Fibroblast of skin of right biceps (primary cell): ENCODE measurements at regions not wholly inside any gene's neighbourhood (a gene's known extent, or its start where the extent isn't known, plus 50 kb on each side); places are given as distances from the start of the nearest gene placed in this dataset.
"Not testable (repeated sequence)": the region's sequence is repeated elsewhere in the genome, so short reads cannot be mapped to it uniquely, and the experiment has no call there.

Source experiments
- DNase-seq: peaks from one replicate; pipeline ENCODE4 v3.0.0-alpha.2; 2013

GRCh38 chr5:97234380-97234779, 51.3 kb upstream of the RIOK2 start:
- DNase-seq = not testable (repeated sequence)

GRCh38 chr5:97242341-97242740, 59.3 kb upstream of the RIOK2 start:
- DNase-seq = no peak

DNA sequence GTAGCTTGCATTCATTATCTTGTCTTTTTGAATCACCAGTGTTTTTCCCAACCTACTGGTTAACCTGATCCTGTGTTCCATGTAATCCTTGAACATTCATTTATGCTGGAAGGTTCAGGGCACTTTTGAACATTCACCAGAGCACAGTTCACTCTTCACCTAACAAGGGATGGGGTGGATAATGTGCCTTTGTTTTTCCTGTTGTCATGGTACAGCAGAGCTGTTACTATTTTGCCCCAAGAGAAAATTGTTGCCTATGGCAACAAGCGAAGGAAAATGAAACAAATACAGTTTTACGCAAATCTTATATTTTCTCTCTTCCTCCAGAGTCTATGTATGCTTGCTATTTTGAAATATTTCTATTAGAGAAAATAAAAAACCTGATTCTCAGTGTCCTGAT, 60.3 kb upstream of the RIOK2 start:
- DNase-seq = peak; percentile 3

DNA sequence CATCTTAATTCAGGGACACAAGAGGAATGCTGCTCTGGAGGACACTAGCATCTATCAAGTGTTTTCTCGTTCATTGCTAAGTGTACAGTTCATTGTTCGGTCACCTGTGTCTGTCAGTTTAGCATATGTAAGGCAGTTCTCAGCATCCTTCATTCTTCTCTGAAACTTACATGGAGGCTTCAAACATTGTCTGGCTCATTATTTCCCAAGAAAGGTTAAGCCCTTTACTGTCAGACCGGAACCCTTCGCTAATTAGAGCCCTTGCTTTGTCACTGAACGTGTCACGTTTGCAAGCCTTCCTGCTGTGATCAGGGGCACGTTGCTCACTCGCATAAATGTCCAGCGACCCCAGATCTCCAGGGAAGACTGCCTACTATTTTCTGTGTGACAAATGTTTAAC, 62.3 kb upstream of the RIOK2 start:
- DNase-seq = no peak

GRCh38 chr5:97250113-97250512, 67.1 kb upstream of the RIOK2 start:
- no peak for DNase-seq

GRCh38 chr5:97266076-97266475, 83.0 kb upstream of the RIOK2 start:
- DNase-seq = no peak

DNA sequence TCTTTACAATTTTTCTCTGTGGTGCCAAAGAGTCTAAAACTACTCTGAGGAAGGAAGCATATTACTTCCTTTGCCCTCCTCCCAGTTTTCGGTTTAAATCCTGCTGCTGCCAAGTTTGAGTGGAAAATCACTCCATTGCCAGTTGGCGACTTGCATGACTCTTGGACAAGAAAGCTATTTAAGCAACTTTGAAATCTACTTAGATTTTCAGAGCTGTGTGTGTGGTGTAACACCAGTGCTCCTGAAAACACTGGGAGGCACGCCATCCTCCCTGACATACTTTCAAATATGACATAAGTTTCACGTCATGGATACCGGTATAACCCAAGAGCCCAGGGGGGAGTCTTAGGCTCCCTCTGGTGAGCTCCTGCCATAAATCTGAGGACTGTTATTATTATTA, 83.5 kb upstream of the RIOK2 start:
- peak; percentile 3 for DNase-seq

GRCh38 chr5:97267767-97268166, 84.7 kb upstream of the RIOK2 start:
- no peak for DNase-seq

GRCh38 chr5:97276474-97277120, 93.5 kb upstream of the RIOK2 start:
- no peak for DNase-seq

DNA sequence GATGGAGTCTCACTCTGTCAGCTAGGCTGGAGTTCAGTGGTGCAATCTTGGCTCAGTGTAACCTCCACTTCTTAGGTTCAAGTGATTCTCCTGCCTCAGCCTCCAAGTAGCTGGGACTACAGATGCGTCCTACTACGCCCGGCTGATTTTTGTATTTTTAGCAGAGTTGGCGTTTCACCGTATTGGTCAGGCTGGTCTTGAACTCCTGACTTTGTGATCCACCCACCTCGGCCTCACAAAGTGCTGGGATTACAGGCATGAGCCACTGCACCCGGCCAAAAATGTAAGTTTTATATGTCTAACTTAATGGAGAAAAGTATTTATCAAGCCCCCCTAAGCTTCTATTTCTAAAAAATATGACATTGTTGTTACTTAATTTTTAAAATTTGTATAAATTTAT, 98.2 kb upstream of the RIOK2 start:
- no peak for DNase-seq

GRCh38 chr5:97297063-97297703, 114.1 kb upstream of the RIOK2 start:
- peak; percentile 59 for DNase-seq

DNA sequence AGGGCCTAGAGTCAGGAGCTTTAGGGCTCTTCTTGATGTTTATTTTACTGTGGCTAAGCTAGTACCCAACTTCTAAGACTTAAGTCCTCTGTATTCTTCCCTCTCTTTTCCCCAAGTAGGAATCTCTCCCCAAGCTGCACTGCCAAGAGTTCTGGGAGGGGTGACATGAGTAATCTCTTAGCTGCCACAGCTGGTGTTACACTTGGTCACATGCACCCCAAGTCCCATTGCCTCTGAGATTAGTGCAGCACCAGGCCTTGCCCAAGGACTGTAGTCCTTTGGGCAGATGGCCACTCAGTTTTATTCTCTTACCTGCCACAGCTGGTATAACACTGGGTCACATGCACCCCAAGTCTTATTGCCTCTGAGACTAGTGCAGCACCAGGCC, 114.7 kb upstream of the RIOK2 start:
- no peak for DNase-seq

- DNase-seq = not testable (repeated sequence)
Observed at GRCh38 chr5:97301181-97301580, 118.1 kb upstream of the RIOK2 start.

DNA sequence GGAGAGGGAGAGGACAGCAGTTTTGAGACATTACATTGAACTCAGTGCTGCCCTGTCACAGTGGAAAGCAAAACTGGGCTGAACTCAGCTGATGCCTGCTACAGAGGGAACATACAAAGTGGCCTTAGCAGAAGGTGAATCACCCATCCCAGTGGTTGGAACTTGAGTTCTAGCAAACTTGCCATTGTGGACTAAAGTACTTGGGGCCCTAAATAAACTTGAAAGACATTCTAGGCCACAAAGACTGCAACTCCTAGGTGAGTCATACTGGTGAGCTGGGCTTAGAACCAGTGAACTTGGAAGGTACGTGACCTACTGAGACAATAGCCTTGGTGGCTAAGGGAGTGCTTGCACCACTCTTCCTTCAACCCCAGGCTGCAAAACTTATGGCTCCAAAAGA, 155.7 kb upstream of the RIOK2 start:
- DNase-seq = no peak

GRCh38 chr5:97355775-97356174, 172.7 kb upstream of the RIOK2 start:
- no peak for DNase-seq

DNA sequence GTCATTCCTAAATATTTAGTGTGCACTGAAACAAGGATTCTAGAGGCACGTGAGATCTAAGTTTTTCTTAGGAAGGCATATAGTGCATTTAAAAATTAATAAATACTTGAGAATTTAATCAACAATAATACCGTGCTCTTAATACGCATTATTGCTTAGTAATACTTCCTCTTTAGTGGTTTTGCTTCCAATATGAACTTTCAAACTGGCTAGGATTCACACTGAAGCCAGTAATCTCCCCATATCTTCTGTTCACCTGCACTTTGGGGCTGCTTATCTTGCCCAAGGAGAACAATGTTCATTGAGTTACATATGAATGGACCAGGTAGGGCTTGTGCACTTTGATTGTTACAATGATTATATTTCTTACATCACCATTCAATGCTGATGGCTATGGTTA, 180.5 kb upstream of the RIOK2 start:
- DNase-seq = no peak

GRCh38 chr5:97364731-97365130, 181.7 kb upstream of the RIOK2 start:
- no peak for DNase-seq

DNA sequence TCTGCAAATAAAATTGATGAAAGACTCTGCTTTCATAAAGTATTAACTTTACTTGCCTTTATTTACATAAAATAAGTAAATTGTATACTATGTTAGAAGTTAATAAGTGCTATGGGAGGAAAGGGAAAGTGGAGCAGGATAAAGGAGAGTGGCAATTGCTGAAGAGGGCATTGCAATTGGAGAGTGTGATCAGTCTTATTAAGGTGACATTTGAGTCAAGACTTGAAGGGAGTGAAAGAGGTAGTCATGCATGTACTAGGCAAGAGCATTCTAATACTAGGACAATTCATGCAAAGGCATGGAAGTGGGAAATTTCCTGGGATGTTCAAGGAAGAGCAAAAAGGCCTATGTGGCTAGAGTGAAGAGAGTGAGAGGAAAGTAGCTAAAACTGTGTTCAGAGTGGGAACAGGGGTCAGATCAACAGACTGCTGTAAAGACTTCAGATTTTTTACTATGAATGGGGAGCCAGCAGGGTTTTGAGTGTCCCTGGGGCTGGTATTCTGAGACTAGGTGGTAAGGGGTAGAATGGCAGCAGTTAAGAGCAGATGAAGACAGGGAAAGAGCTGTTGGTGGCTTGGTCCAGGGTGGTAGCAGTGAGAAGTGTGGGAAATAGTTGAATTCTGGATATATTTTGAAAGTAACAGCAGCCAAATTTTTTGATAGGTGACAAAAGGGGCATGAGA, 182.3 kb upstream of the RIOK2 start:
- DNase-seq = no peak

DNA sequence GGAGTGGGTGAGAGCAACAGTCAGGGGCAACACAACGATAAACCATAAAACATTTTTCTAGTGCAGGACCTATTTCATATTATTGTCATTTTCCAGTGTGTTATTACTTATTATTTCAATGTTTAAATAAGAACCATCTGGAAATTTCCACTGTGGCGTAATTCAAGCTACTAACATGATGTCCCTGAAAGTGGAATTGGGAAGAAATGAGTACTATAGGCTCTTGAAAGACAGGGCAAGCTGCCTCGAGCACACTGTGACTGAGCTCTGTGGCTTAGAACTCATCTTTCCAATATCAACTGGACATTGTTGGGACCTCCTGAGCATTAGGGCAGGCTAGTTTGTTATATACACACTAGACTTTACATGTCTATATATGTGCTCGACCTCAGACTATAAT, 182.9 kb upstream of the RIOK2 start:
- no peak for DNase-seq

DNA sequence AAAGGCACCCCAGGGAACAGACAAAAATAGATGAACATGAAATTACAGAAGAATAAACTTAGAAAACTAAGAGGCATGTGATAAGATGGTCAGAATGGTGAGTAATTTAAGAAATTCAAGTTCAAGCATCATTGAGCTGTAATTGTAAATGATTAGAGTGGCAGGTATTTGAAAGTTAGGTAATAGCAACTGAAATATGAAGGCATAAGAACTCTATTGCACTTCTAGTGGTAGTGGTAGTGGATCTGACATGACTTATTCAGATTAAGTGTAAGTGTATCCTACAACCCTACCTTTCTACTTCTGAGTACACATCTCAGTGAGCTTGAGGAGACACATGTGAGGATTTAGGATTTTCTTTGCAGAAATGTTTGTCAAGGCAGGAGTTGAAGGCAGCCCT, 192.9 kb upstream of the RIOK2 start:
- no peak for DNase-seq

GRCh38 chr5:97377582-97377981, 194.5 kb upstream of the RIOK2 start:
- no peak for DNase-seq

DNA sequence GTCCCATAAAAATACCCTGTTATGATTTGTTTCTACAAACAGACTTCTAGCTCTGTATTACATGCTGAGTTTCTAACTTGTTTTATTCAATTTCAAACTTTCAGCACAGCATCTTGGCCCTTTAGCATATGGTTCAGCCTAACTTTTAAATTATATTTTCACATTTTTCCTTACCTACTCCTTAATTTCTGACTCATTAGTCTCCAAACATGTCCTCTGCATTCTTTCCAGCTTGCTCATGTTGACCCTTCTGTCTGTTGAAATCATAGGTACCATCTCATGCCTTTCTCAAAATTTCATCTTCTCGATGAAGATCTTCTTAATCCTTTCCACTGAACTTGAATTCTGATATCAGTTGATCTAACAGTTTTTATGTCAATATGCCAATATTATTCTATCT, 200.9 kb upstream of the RIOK2 start:
- DNase-seq = peak; percentile 42

DNA sequence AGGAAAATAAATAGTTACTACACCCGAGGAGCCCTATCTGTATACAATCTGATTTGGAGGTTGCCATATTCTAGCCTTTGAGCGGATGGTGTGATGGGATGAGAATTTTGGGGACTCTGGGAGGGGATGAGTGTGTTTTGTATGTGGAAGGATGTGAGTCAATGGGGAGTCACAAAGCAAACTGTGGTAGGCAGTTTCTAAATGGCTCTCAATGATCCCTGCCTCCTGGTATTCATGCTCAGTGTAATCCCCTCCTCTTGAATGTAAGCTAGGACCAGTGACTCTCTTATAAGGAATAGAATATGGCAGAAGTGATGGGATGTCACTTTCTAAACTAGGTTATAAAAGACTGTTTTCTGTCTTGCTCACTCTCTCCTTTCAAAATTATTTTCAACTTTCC, 205.7 kb upstream of the RIOK2 start:
- DNase-seq = peak; percentile 30

DNA sequence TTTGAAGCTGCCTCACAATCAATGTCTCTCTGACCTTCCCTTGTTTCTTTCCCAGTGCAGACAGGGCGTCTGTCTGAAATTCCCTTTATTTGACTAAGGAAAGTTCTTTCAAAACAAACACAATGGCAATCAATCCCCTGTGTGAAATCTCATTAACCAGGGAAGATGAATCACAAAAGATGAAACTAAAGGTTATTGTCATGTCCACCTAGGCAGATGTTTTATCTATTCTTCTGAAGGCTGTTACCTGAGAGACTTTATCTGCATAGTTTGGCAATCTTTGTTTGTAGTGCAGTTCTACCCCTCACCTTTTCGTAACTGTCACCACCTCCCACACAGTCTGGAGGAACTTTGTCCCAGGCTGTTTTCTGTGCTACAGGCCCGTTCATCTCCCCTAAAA, 217.5 kb upstream of the RIOK2 start:
- no peak for DNase-seq

- DNase-seq = no peak
Observed at GRCh38 chr5:97405941-97406340, 222.9 kb upstream of the RIOK2 start.
